HepG2 (cell line): ENCODE measurements at regions not wholly inside any gene's neighbourhood (a gene's known extent, or its start where the extent isn't known, plus 50 kb on each side); places are given as distances from the start of the nearest gene placed in this dataset.

Experiments
- ARID4A ChIP-seq: sonication (generic); formaldehyde crosslinking; IDR thresholded peaks from 2 replicates; pipeline ENCODE4 v1.5.0; 2020; ENCODE audit warnings: mild to moderate bottlenecking, missing genetic modification reagents, borderline replicate concordance
- ARNT2 ChIP-seq: sonication (generic); formaldehyde crosslinking; IDR thresholded peaks from 2 replicates; pipeline ENCODE4 v1.8.0; 2022; ENCODE audit warnings: mild to moderate bottlenecking, low read depth, missing genetic modification reagents, moderate library complexity
- CHD4 ChIP-seq: fragments of 200-600 bp; sonication (generic); IDR thresholded peaks from 2 replicates; pipeline ENCODE4 v1.7.0; 2017; ENCODE audit warnings: mild to moderate bottlenecking, low read length, borderline replicate concordance
- DZIP1 ChIP-seq: sonication (generic); formaldehyde crosslinking; IDR thresholded peaks from 2 replicates; pipeline ENCODE4 v1.5.0; 2020; ENCODE audit warnings: mild to moderate bottlenecking, missing genetic modification reagents
- FLYWCH1 ChIP-seq: sonication (generic); formaldehyde crosslinking; IDR thresholded peaks from 2 replicates; pipeline ENCODE4 v1.8.1; 2023; ENCODE audit warnings: mild to moderate bottlenecking, missing genetic modification reagents
- HNRNPL ChIP-seq: fragments of 200-400 bp; formaldehyde crosslinking; IDR thresholded peaks from 2 replicates; pipeline ENCODE4 v1.6.1; 2017; ENCODE audit warnings: mild to moderate bottlenecking, low read depth, low read length
- JARID2 ChIP-seq: sonication (generic); formaldehyde crosslinking; IDR thresholded peaks from 2 replicates; pipeline ENCODE4 v1.8.1; 2023; ENCODE audit warnings: missing genetic modification reagents, inconsistent platforms; ENCODE audit not compliant: insufficient replicate concordance
- KDM5A ChIP-seq: fragments of 200-600 bp; sonication (generic); IDR thresholded peaks from 2 replicates; pipeline ENCODE4 v1.7.0; 2018; ENCODE audit warnings: antibody characterized with exemption, mild to moderate bottlenecking, low read length, borderline replicate concordance
- MTF1 ChIP-seq: sonication (generic); formaldehyde crosslinking; IDR thresholded peaks from 2 replicates; pipeline ENCODE4 v1.5.0; 2020; ENCODE audit warnings: missing genetic modification reagents
- MYPOP ChIP-seq: sonication (generic); formaldehyde crosslinking; IDR thresholded peaks from 2 replicates; pipeline ENCODE4 v1.8.1; 2023; ENCODE audit warnings: mild to moderate bottlenecking, moderate library complexity, missing genetic modification reagents
- NRL ChIP-seq: sonication (generic); formaldehyde crosslinking; IDR thresholded peaks from 2 replicates; pipeline ENCODE4 v1.5.0; 2020; ENCODE audit warnings: missing genetic modification reagents, mild to moderate bottlenecking, moderate library complexity, borderline replicate concordance
- SALL1 ChIP-seq: sonication (generic); formaldehyde crosslinking; IDR thresholded peaks from 2 replicates; pipeline ENCODE4 v1.8.0; 2022; ENCODE audit warnings: mild to moderate bottlenecking, missing genetic modification reagents
- SRSF9 ChIP-seq: fragments of 200-400 bp; formaldehyde crosslinking; IDR thresholded peaks from 2 replicates; pipeline ENCODE4 v1.6.1; 2018; ENCODE audit warnings: borderline replicate concordance, mild to moderate bottlenecking, low read depth, low read length; ENCODE audit not compliant: insufficient read depth, poor library complexity, severe bottlenecking
- ZFY ChIP-seq: sonication (generic); formaldehyde crosslinking; IDR thresholded peaks from 2 replicates; pipeline ENCODE4 v1.4.0; 2020; ENCODE audit warnings: missing genetic modification reagents
- ZNF235 ChIP-seq: sonication (generic); formaldehyde crosslinking; IDR thresholded peaks from 2 replicates; pipeline ENCODE4 v1.8.1; 2023; ENCODE audit warnings: mild to moderate bottlenecking, missing genetic modification reagents, borderline replicate concordance
- ZNF263 ChIP-seq: sonication (generic); formaldehyde crosslinking; IDR thresholded peaks from 2 replicates; pipeline ENCODE4 v1.4.0; 2020; ENCODE audit warnings: missing genetic modification reagents
- ZNF710 ChIP-seq: sonication (generic); formaldehyde crosslinking; IDR thresholded peaks from 2 replicates; pipeline ENCODE4 v1.5.0; 2020; ENCODE audit warnings: mild to moderate bottlenecking, missing genetic modification reagents, borderline replicate concordance
- ZNF792 ChIP-seq: IDR thresholded peaks from 2 replicates; pipeline ENCODE4 v1.6.1; 2016
- ZNF878 ChIP-seq: sonication (generic); formaldehyde crosslinking; IDR thresholded peaks from 2 replicates; pipeline ENCODE4 v1.8.1; 2023; ENCODE audit warnings: mild to moderate bottlenecking, missing genetic modification reagents, moderate library complexity

- TF ChIP-seq ARNT2 (CRISPR knock-in tag) (0 out of 2 replicates have a peak, but pooled peaks have one; percentile 25), DZIP1 (CRISPR knock-in tag) (no peak), ZNF792 (CRISPR knock-in tag) (no peak), JARID2 (CRISPR knock-in tag) (no peak), ZNF235 (no peak), SALL1 (no peak), CHD4 (0 out of 2 replicates have a peak, but pooled peaks have one; percentile 51), ARID4A (0 out of 2 replicates have a peak, but pooled peaks have one; percentile 19), ZFY (CRISPR knock-in tag) (0 out of 2 replicates have a peak, but pooled peaks have one; percentile 7), ZNF710 (CRISPR knock-in tag) (no peak; the same call in 1 of the 2 replicates), FLYWCH1 (no peak), MTF1 (CRISPR knock-in tag) (no peak), ZNF878 (CRISPR knock-in tag) (no peak), HNRNPL (0 out of 2 replicates have a peak, but pooled peaks have one; percentile 16), MYPOP (CRISPR knock-in tag) (no peak), SRSF9 (no peak), KDM5A (no peak), NRL (peak; percentile 50; the same call in 1 of the 2 replicates), ZNF263 (CRISPR knock-in tag) (peak; percentile 99)
These were observed 61.6 kb downstream of the SOWAHC start (continued) for GRCh38 chr2:109675666-109676345.
